ENCODE measurements at regions not wholly inside any gene's neighbourhood (a gene's known extent, or its start where the extent isn't known, plus 50 kb on each side); places are given as distances from the start of the nearest gene placed in this dataset.

DNA sequence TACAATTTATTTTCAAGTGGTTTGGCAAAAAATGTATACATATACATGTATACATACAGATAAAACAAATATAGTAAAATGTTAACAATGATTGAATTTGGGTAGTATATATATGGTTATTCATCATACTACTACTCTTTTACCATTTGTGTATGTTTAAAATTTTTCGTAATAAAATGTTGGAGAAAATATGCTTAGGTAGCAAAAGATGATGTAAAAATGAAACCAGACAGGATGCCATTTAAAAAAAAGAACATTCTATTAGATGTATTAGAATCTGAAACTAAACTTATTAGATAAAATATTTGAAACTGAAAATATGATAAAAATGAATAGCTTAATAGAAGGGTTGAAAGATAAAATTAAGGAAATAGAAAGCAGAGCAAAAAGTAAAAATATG, 144.9 kb upstream of the FER start:
- Histone ChIP-seq H3K4me1 (no peaks in the 10 kb centered on the region), H3K9ac (no peak overlapping the region), H3K27me3 (no peaks in the 10 kb centered on the region), H4K20me1 (no peaks in the 10 kb centered on the region), H3K36me3 (no peaks in the 10 kb centered on the region), H3K27ac (no peak overlapping the region), H3K9me3 (no peaks in the 10 kb centered on the region), H3K4me3 (no peak overlapping the region), H3K4me2 (no peak overlapping the region)
- TF ChIP-seq Cebpa-rat (IDR thresholded peaks at IDR 0.05): no peak

DNA sequence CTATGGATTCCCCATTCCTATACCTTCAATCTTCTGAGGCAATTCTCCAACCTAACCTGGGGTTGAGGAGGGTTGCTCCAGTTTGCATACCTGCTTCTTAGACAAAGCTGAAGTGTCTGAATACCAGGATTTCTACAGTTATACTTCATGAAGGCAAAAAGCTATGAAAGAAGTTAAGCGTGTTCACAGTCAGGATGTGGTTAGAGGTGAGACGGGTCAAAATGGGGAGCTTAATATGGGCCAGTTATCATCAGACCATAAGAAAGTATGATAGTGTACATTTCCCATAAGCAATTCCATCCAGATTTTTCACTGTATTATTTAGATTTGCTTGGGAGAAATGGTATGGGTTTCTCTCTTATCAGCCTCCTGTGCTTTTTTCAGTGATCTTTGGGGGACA, 156.9 kb upstream of the FER start:
- Histone ChIP-seq H3K4me1 (no peaks in the 10 kb centered on the region), H3K9ac (no peak overlapping the region), H3K36me3 (no peaks in the 10 kb centered on the region), H3K27ac (no peak overlapping the region), H3K9me3 (no peaks in the 10 kb centered on the region), H3K4me3 (no peak overlapping the region), H3K4me2 (no peak overlapping the region), H3K27me3 (no peaks in the 10 kb centered on the region), H4K20me1 (no peaks in the 10 kb centered on the region)
- TF ChIP-seq Cebpa-rat (IDR thresholded peaks at IDR 0.05): no peak

DNA sequence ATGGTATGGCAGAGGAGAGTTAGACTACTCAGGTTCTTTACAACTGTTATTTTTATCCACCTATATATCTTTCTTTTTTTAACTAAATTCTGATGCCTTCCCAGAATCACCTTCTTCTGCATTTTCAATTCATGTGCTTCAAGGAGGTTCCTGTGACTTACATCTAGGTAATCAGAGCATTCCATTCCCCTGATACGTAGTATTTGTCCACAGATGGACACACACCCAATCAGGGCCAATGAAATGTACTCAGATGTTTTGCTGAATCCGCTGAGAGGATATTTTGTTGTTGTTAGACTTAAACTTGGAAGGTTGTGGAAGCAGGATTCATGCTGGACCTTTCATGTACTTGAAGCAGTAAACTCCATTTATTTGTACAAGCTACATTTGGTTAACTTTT, 159.4 kb upstream of the FER start:
- H3K27me3 ChIP-seq: no peaks in the 10 kb centered on the region
- H4K20me1 ChIP-seq: no peaks in the 10 kb centered on the region
- no peak overlapping the region for H3K27ac ChIP-seq
- H3K4me2 ChIP-seq: no peak overlapping the region
- H3K4me1 ChIP-seq: no peaks in the 10 kb centered on the region
- H3K9me3 ChIP-seq: no peaks in the 10 kb centered on the region
- TF ChIP-seq Cebpa-rat (IDR thresholded peaks at IDR 0.05): no peak
- no peak overlapping the region for H3K9ac ChIP-seq
- no peaks in the 10 kb centered on the region for H3K36me3 ChIP-seq
- H3K4me3 ChIP-seq: no peak overlapping the region

DNA sequence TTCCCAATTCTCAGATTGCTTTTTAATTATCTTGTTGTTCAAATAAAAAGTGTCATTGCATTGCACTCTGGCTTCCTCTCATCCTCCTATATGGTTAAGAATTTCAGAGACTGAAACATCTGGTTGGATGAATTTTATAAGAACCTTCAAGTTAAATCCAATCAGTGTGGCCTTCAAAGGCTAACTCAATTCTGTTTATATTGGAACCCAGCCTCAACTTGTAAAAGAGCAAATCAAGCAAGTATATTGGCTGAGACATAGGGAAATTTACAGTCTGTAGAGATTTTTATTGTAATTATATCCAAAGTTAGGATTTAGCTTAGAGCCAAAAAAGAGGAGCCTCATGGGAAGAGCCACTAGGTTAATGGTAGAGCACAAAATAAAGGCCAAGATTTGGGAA, 159.9 kb upstream of the FER start:
- H3K36me3 ChIP-seq: no peaks in the 10 kb centered on the region
- no peak overlapping the region for H3K4me2 ChIP-seq
- no peaks in the 10 kb centered on the region for H3K9me3 ChIP-seq
- H3K9ac ChIP-seq: no peak overlapping the region
- no peaks in the 10 kb centered on the region for H3K4me1 ChIP-seq
- H3K27ac ChIP-seq: no peak overlapping the region
- no peak overlapping the region for H3K4me3 ChIP-seq
- no peaks in the 10 kb centered on the region for H3K27me3 ChIP-seq
- H4K20me1 ChIP-seq: no peaks in the 10 kb centered on the region
- no peak for TF ChIP-seq Cebpa-rat (IDR thresholded peaks at IDR 0.05)

DNA sequence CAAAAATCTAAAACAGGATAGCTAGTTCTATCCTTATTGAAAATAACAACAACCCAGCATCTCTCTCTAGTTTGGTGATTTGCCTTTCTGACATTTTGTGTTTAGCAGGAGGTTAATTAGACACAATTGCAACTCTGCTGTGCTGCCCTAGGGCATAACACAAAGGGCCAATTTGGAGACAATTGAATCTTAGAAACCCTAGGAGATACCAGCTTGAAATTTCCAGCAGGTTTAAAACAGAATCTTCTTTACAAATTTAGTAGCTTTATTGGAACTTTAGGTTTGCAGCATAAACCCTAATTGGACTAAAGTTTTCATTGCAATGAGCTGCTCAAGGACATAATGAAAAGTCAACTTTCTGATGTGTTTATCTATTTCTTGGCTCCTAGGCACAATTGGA, 166.7 kb upstream of the FER start:
- H3K4me2 ChIP-seq: no peak overlapping the region
- no peaks in the 10 kb centered on the region for H3K27me3 ChIP-seq

DNA sequence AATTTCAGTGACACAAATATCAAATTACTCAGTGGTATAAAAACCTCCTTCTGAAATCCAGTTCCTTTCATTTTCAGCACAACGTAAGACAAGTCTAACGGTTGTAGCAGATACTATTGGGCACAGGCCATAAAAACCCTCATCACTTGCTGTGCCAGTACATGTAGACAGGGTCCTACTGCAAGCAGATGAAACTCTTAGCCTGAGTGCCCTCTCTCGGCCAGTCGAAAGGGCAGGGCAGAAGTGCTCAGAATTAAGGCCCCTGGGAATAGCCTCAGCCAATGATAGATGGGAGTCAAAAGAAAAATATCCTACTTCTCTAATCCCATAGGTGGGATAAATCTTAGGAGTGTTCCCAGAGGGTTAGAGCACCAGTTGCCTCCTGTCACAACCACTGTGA, 168.5 kb upstream of the FER start:
- peaks cover 12% of the 10 kb centered on the region for H3K9me3 ChIP-seq
- no peak overlapping the region for H3K4me3 ChIP-seq
- no peak overlapping the region for H3K4me2 ChIP-seq
- H3K27ac ChIP-seq: no peak overlapping the region
- H3K36me3 ChIP-seq: no peaks in the 10 kb centered on the region
- H4K20me1 ChIP-seq: no peaks in the 10 kb centered on the region
- H3K4me1 ChIP-seq: no peaks in the 10 kb centered on the region
- H3K9ac ChIP-seq: no peak overlapping the region
- H3K27me3 ChIP-seq: no peaks in the 10 kb centered on the region
- TF ChIP-seq Cebpa-rat (IDR thresholded peaks at IDR 0.05): no peak

More for the DNA sequence above, 166.7 kb upstream of the FER start:
- no peak for TF ChIP-seq Cebpa-rat (IDR thresholded peaks at IDR 0.05)
- H4K20me1 ChIP-seq: no peaks in the 10 kb centered on the region
- no peak overlapping the region for H3K9ac ChIP-seq
- H3K4me1 ChIP-seq: no peaks in the 10 kb centered on the region
- no peak overlapping the region for H3K4me3 ChIP-seq
- H3K27ac ChIP-seq: no peak overlapping the region
- H3K9me3 ChIP-seq: no peaks in the 10 kb centered on the region
- H3K36me3 ChIP-seq: no peaks in the 10 kb centered on the region

DNA sequence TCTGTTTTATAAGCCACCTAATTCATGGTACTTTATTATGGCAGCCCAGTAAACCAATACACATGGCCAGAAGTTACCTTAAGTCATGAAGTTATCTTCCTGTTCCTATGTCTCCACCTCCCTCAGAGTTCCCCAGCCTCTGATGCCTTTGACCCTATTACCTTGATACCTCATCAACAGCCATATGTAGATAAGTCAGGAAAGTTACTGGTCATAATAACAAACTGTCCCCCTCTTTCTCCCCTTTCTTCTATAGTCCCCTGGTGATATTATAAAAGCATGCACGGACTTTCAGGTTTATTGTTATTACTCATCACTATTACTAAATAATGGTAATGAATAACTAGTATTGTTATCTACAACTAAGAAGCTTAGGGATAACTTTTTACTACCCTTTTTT, 168.9 kb upstream of the FER start:
- no peaks in the 10 kb centered on the region for H3K4me1 ChIP-seq
- no peaks in the 10 kb centered on the region for H3K27me3 ChIP-seq
- H3K27ac ChIP-seq: no peak overlapping the region
- no peak overlapping the region for H3K4me2 ChIP-seq
- no peak overlapping the region for H3K9ac ChIP-seq
- H4K20me1 ChIP-seq: no peaks in the 10 kb centered on the region
- no peak for TF ChIP-seq Cebpa-rat (IDR thresholded peaks at IDR 0.05)
- H3K36me3 ChIP-seq: no peaks in the 10 kb centered on the region
- no peak overlapping the region for H3K4me3 ChIP-seq
- H3K9me3 ChIP-seq: peaks cover 14% of the 10 kb centered on the region

DNA sequence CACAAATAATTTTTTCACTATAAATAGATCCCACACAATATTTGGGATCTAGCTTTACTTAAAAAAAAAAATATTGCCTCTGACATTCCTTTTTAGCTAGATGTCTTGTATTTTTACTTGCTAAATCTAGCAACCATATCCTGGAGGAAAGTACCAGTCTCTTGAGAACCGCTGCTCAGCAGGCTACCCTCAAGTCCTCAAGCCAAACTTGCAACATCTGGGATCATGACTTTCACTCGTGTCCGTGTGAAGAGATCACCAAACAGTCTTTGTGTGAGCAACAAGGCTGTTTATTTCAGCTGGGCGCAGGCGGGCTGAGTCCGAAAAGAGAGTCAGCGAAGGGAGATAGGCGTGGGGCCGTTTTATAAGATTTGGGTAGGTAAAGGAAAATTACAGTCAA, 180.3 kb upstream of the FER start:
- Histone ChIP-seq H3K4me3 (no peak overlapping the region), H3K36me3 (no peaks in the 10 kb centered on the region), H3K9ac (no peak overlapping the region), H3K9me3 (no peaks in the 10 kb centered on the region), H3K4me2 (no peak overlapping the region), H3K27me3 (no peaks in the 10 kb centered on the region), H3K4me1 (no peaks in the 10 kb centered on the region), H3K27ac (no peak overlapping the region), H4K20me1 (no peaks in the 10 kb centered on the region)
- no peak for TF ChIP-seq Cebpa-rat (IDR thresholded peaks at IDR 0.05)

DNA sequence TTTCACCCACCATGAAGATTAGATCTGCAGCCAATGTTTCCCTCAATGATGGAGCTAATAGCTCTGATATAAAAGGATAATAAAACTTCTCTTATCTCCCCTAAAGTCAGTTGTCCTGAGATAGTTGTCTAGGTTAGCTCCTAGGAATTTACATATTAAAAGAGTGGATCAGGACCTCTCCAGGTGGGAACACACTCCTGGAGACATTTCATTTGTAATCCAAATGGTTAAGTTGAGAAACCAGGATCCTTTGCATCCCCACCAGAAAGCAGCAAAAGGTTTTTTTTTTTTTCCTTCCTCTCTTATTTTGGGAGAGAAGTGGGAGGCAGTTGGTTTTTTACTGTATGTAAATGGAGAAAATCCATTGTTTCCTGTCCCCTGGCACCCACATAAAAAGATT, 182.5 kb upstream of the FBXL17 start:
- Histone ChIP-seq H3K27ac (no peak overlapping the region), H3K4me1 (no peaks in the 10 kb centered on the region), H4K20me1 (no peaks in the 10 kb centered on the region), H3K36me3 (no peaks in the 10 kb centered on the region), H3K4me2 (no peak overlapping the region), H3K27me3 (no peaks in the 10 kb centered on the region), H3K9ac (no peak overlapping the region), H3K4me3 (no peak overlapping the region), H3K9me3 (no peaks in the 10 kb centered on the region)
- no peak for TF ChIP-seq Cebpa-rat (IDR thresholded peaks at IDR 0.05)

DNA sequence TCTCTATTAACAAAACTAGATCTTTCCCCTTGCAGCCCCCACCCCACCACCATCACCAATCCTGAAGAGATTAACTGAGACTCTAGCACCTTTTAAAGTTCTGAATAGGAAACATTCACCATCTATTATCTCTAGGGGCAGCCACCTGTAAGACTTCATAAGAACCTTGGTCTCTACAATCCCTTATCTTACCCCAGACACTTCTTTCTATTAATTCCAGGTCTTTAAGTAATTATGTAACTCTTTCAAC, 180.2 kb upstream of the FBXL17 start:
- no peak overlapping the region for H3K27ac ChIP-seq
- H3K9me3 ChIP-seq: no peaks in the 10 kb centered on the region
- no peak for TF ChIP-seq Cebpa-rat (IDR thresholded peaks at IDR 0.05)
- H3K4me1 ChIP-seq: no peaks in the 10 kb centered on the region
- no peak overlapping the region for H3K4me2 ChIP-seq
- H3K27me3 ChIP-seq: no peaks in the 10 kb centered on the region
- H4K20me1 ChIP-seq: no peaks in the 10 kb centered on the region
- no peaks in the 10 kb centered on the region for H3K36me3 ChIP-seq
- no peak overlapping the region for H3K4me3 ChIP-seq
- no peak overlapping the region for H3K9ac ChIP-seq

DNA sequence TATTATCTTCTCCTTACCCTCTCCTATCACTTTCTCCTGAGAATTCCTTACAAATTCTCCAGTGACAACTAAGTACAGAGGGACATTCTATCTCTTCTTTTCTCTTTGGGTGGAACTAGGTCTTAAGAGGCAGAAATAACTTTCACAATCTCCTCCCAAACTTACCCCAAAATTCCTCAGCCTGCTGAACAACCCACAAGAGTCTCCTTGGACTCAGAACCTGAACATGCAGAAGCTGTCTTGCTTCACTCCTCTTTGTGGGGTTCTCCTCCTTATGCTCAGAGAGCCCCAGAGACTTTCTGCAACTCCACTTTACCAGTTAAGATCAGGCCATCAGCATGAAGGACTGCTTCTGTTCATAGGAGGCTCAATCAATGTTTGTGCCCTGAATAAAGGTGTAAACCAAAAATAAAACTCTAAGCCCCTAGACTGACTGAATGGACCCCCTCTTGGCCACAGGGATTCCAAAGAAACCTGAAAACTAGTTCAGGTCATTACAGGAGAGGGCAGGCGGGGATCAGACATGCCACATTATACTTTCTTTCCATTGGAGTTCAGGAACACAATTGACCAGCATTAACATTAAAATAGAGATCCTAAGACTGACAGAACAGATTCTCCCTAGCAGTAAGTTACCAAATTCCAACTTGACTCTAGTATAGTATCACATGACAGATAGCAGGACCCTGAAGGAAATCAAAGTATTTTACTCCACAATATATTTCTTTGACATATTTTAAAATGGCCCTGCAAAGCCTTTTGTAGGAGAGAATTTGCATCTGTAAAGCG, 179.7 kb upstream of the FBXL17 start:
- Histone ChIP-seq H3K9ac (no peak overlapping the region), H3K27ac (no peak overlapping the region), H4K20me1 (no peaks in the 10 kb centered on the region), H3K4me2 (no peak overlapping the region), H3K36me3 (no peaks in the 10 kb centered on the region), H3K4me1 (no peaks in the 10 kb centered on the region), H3K4me3 (no peak overlapping the region), H3K9me3 (no peaks in the 10 kb centered on the region), H3K27me3 (no peaks in the 10 kb centered on the region)
- TF ChIP-seq Cebpa-rat (IDR thresholded peaks at IDR 0.05): no peak
